H9 (cell line): ENCODE measurements at regions not wholly inside any gene's neighbourhood (a gene's known extent, or its start where the extent isn't known, plus 50 kb on each side); places are given as distances from the start of the nearest gene placed in this dataset.

Source experiments
- DNase-seq: peaks from one replicate; pipeline ENCODE4 v3.0.0-alpha.2; 2017
- H2AFZ ChIP-seq: one replicate; pipeline ENCODE4 v1.6.1; 2013; ENCODE audit warnings: mild to moderate bottlenecking, low read length, control low read depth, moderate library complexity
- H2AK5ac ChIP-seq: 2 replicates; pipeline ENCODE4 v1.6.1; 2013; ENCODE audit warnings: low read length, control low read depth, mixed read lengths; ENCODE audit not compliant: insufficient read length
- H2BK120ac ChIP-seq: one replicate; pipeline ENCODE4 v1.6.1; 2013; ENCODE audit warnings: low read depth, mild to moderate bottlenecking, low read length, control low read depth, inconsistent platforms; ENCODE audit not compliant: poor library complexity, severe bottlenecking
- H2BK12ac ChIP-seq: 2 replicates; pipeline ENCODE4 v1.6.1; 2013; ENCODE audit warnings: low read length, control low read depth, mixed read lengths, low read depth; ENCODE audit not compliant: insufficient read length
- H2BK15ac ChIP-seq: 2 replicates; pipeline ENCODE4 v1.6.1; 2013; ENCODE audit warnings: low read depth, low read length, control low read depth
- H2BK20ac ChIP-seq: one replicate; pipeline ENCODE4 v1.6.1; 2013; ENCODE audit warnings: low read depth, mild to moderate bottlenecking, low read length, control low read depth, inconsistent platforms; ENCODE audit not compliant: poor library complexity, severe bottlenecking
- H2BK5ac ChIP-seq: 2 replicates; pipeline ENCODE4 v1.6.1; 2013; ENCODE audit warnings: low read length, control low read depth, mixed read lengths; ENCODE audit not compliant: insufficient read length
- H3K14ac ChIP-seq: 2 replicates; pipeline ENCODE4 v1.6.1; 2013; ENCODE audit warnings: low read length, control low read depth; ENCODE audit not compliant: insufficient read depth
- H3K18ac ChIP-seq: 2 replicates; pipeline ENCODE4 v1.6.1; 2013; ENCODE audit warnings: low read depth, mild to moderate bottlenecking, mixed read lengths, low read length, control low read depth; ENCODE audit not compliant: insufficient read length
- H3K23ac ChIP-seq: 2 replicates; pipeline ENCODE4 v1.6.1; 2013; ENCODE audit warnings: low read length, control low read depth, mixed read lengths, low read depth; ENCODE audit not compliant: insufficient read length
- H3K23me2 ChIP-seq: 2 replicates; pipeline ENCODE4 v1.6.1; 2013; ENCODE audit warnings: low read depth, mild to moderate bottlenecking, mixed read lengths, low read length, control low read depth; ENCODE audit not compliant: insufficient read length, poor library complexity, severe bottlenecking
- H3K27ac ChIP-seq: 2 replicates; pipeline ENCODE4 v1.5.1; 2013; ENCODE audit warnings: low read length, control low read depth, mixed read lengths, low read depth; ENCODE audit not compliant: insufficient read length
- H3K27me3 ChIP-seq: 2 replicates; pipeline ENCODE4 v1.6.1; 2013; ENCODE audit warnings: low read length, control low read depth, inconsistent platforms; ENCODE audit not compliant: insufficient read depth
- H3K4ac ChIP-seq: 2 replicates; pipeline ENCODE4 v1.6.1; 2013; ENCODE audit warnings: low read depth, mild to moderate bottlenecking, control low read depth, inconsistent platforms, low read length, moderate library complexity
- H3K4me1 ChIP-seq: 2 replicates; pipeline ENCODE4 v1.6.1; 2013; ENCODE audit warnings: low read length, control low read depth, inconsistent platforms; ENCODE audit not compliant: insufficient read depth
- H3K4me2 ChIP-seq: 2 replicates; pipeline ENCODE4 v1.6.1; 2013; ENCODE audit warnings: low read length, control low read depth, mixed read lengths; ENCODE audit not compliant: insufficient read length, insufficient read depth
- H3K56ac ChIP-seq: 2 replicates; pipeline ENCODE4 v1.6.1; 2013; ENCODE audit warnings: low read depth, mild to moderate bottlenecking, mixed read lengths, low read length, control low read depth; ENCODE audit not compliant: insufficient read length
- H3K79me1 ChIP-seq: 2 replicates; pipeline ENCODE4 v1.6.1; 2013; ENCODE audit warnings: low read depth, mild to moderate bottlenecking, moderate library complexity, low read length, control low read depth, inconsistent platforms; ENCODE audit not compliant: insufficient read depth, poor library complexity, severe bottlenecking
- H3K79me2 ChIP-seq: 2 replicates; pipeline ENCODE4 v1.6.1; 2013; ENCODE audit warnings: low read length, control low read depth, inconsistent platforms; ENCODE audit not compliant: insufficient read depth
- H3K9ac ChIP-seq: 2 replicates; pipeline ENCODE4 v1.6.1; 2013; ENCODE audit warnings: low read length, control low read depth, mixed read lengths; ENCODE audit not compliant: insufficient read length; ENCODE audit errors: extremely low read depth
- H3K9me3 ChIP-seq: one replicate; pipeline ENCODE4 v1.6.1; 2013; ENCODE audit warnings: low read depth, low read length, inconsistent platforms; ENCODE audit not compliant: control insufficient read depth
- H3T11ph ChIP-seq: one replicate; pipeline ENCODE4 v1.6.1; 2013; ENCODE audit warnings: mild to moderate bottlenecking, low read length, control low read depth, inconsistent platforms
- H4K20me1 ChIP-seq: one replicate; pipeline ENCODE4 v1.6.1; 2013; ENCODE audit not compliant: control insufficient read depth, insufficient read length, insufficient read depth
- H4K5ac ChIP-seq: 2 replicates; pipeline ENCODE4 v1.6.1; 2013; ENCODE audit warnings: low read depth, mild to moderate bottlenecking, mixed read lengths, low read length, control low read depth; ENCODE audit not compliant: insufficient read length
- H4K8ac ChIP-seq: replicated peaks from 2 replicates; pipeline ENCODE4 v1.6.1; 2013; ENCODE audit warnings: low read length, control low read depth, mixed read lengths, low read depth; ENCODE audit not compliant: insufficient read length
- H4K91ac ChIP-seq: 2 replicates; pipeline ENCODE4 v1.6.1; 2013; ENCODE audit warnings: low read depth, mild to moderate bottlenecking, moderate library complexity, mixed read lengths, low read length, control low read depth; ENCODE audit not compliant: insufficient read length
- H3K27ac Mint-ChIP-seq, 3 experiments: 2 replicates in 2 of 3; 3 replicates in 1 of 3; pipeline ENCODE4 v1.8.0; 2020 to 2021; ENCODE audit warnings: mixed read lengths in 3 of 3, mild to moderate bottlenecking in 1 of 3, moderate library complexity in 1 of 3
- H3K27me3 Mint-ChIP-seq: 2 replicates; pipeline ENCODE4 v1.8.0; 2021; ENCODE audit warnings: low read depth, mild to moderate bottlenecking, moderate library complexity, mixed read lengths
- H3K36me3 Mint-ChIP-seq, 3 experiments: 2 replicates in 2 of 3; 3 replicates in 1 of 3; pipeline ENCODE4 v1.8.0; 2020 to 2021; ENCODE audit warnings: low read depth in 3 of 3, mixed read lengths in 3 of 3; ENCODE audit not compliant: insufficient read depth in 1 of 3
- H3K4me1 Mint-ChIP-seq, 2 experiments: 2 replicates each; pipeline ENCODE4 v1.8.0; 2020; ENCODE audit warnings: mixed read lengths in 2 of 2
- H3K4me3 Mint-ChIP-seq, 2 experiments: 2 replicates in 1 of 2; 3 replicates in 1 of 2; pipeline ENCODE4 v1.8.0; 2020 to 2021; ENCODE audit warnings: mild to moderate bottlenecking in 2 of 2, mixed read lengths in 2 of 2, moderate library complexity in 1 of 2
- H3K9me3 Mint-ChIP-seq, 2 experiments: 2 replicates in 1 of 2; 3 replicates in 1 of 2; pipeline ENCODE4 v1.8.0; 2020; ENCODE audit warnings: mild to moderate bottlenecking in 2 of 2, mixed read lengths in 2 of 2, moderate library complexity in 1 of 2
- CTCF ChIP-seq: fragments of 200-600 bp; sonication (generic); conservative IDR thresholded peaks from 3 replicates; pipeline ENCODE4 v1.8.0; 2021; ENCODE audit warnings: antibody characterized with exemption, mild to moderate bottlenecking
- WGBS: extraction: QIAGEN DNeasy Blood & Tissue Kit; methylation state at CpG from one replicate; pipeline ENCODE4 v1.1.7; 2013; ENCODE audit warnings: missing lambda C conversion rate, low lambda C conversion rate, mixed read lengths; ENCODE audit not compliant: insufficient read length; ENCODE audit errors: extremely low coverage; 5-methylcytosine and 5-hydroxymethylcytosine counted together

GRCh38 chr4:123528501-123529277 is 132.1 kb downstream of the SPRY1 start:
- no peak overlapping the region for H3K18ac ChIP-seq
- Mint-ChIP-seq H3K4me1 (peaks cover 3 to 8% of the 10 kb centered on the region in 2 experiments; a peak in 2 of 4 replicates), H3K36me3 (peaks cover 0 to 4% (median 0%) of the 10 kb centered on the region in 3 experiments; a peak in 1 of 7 replicates), H3K27me3 (no peaks in the 10 kb centered on the region), H3K4me3 (no peak overlapping the region), H3K27ac (no peak overlapping the region), H3K9me3 (peaks cover 3 to 5% of the 10 kb centered on the region in 2 experiments; a peak in 3 of 5 replicates)
- no peaks in the 10 kb centered on the region for H3K27me3 ChIP-seq
- H3K4me1 ChIP-seq: no peaks in the 10 kb centered on the region
- no peak overlapping the region for H3K4ac ChIP-seq
- no peak overlapping the region for H3K4me2 ChIP-seq
- H2BK20ac ChIP-seq: no peak overlapping the region
- TF ChIP-seq CTCF: no peak
- H2BK15ac ChIP-seq: no peak overlapping the region
- no peak overlapping the region for H2AK5ac ChIP-seq
- WGBS: no CpG with 5 or more reads among the region's 3 CpGs
- H3K79me2 ChIP-seq: no peaks in the 10 kb centered on the region
- no peak overlapping the region for H2AFZ ChIP-seq
- no peak overlapping the region for H3K14ac ChIP-seq
- H2BK120ac ChIP-seq: no peak overlapping the region
- H3K23ac ChIP-seq: no peak overlapping the region
- no peak overlapping the region for H2BK12ac ChIP-seq
- no peak overlapping the region for H4K91ac ChIP-seq
- no peak for DNase-seq
- no peak overlapping the region for H3T11ph ChIP-seq
- H2BK5ac ChIP-seq: no peak overlapping the region
- no peaks in the 10 kb centered on the region for H4K20me1 ChIP-seq
- H3K9me3 ChIP-seq: no peaks in the 10 kb centered on the region
- no peaks in the 10 kb centered on the region for H3K23me2 ChIP-seq
- no peaks in the 10 kb centered on the region for H3K79me1 ChIP-seq
- H3K56ac ChIP-seq: no peak overlapping the region
- H3K27ac ChIP-seq: no peak overlapping the region
- no peak overlapping the region for H3K9ac ChIP-seq
- H4K5ac ChIP-seq: no peak overlapping the region
- H4K8ac ChIP-seq: no peak overlapping the region
